ENCODE measurements at regions not wholly inside any gene's neighbourhood (a gene's known extent, or its start where the extent isn't known, plus 50 kb on each side); places are given as distances from the start of the nearest gene placed in this dataset.

DNA sequence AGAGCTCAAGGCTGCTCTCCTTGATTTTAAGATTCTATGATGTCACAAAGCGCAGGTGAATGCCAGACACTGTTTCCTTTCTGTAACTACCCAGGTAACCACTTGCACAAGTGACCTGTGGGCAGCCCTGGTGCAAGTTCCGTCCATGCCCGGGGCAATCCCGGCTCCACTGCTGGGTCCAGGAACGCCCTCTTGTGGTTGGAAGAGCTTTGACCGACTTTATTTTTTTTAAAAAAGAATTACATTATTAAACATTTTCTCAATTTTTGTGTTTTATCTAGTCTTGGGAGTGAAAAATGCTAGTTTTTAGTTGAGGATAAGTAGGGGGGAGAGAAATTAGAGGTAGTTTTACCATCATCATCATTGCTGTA is 695.2 kb downstream of the QKI start:
- TF ChIP-seq, protein P1, sequence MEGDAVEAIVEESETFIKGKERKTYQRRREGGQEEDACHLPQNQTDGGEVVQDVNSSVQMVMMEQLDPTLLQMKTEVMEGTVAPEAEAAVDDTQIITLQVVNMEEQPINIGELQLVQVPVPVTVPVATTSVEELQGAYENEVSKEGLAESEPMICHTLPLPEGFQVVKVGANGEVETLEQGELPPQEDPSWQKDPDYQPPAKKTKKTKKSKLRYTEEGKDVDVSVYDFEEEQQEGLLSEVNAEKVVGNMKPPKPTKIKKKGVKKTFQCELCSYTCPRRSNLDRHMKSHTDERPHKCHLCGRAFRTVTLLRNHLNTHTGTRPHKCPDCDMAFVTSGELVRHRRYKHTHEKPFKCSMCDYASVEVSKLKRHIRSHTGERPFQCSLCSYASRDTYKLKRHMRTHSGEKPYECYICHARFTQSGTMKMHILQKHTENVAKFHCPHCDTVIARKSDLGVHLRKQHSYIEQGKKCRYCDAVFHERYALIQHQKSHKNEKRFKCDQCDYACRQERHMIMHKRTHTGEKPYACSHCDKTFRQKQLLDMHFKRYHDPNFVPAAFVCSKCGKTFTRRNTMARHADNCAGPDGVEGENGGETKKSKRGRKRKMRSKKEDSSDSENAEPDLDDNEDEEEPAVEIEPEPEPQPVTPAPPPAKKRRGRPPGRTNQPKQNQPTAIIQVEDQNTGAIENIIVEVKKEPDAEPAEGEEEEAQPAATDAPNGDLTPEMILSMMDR (IDR thresholded peaks at IDR 0.05; ENCODE audit: poor library complexity) = peak; percentile 53
- no peak for TF ChIP-seq EZH2phosphoT487 (IDR thresholded peaks at IDR 0.05; ENCODE audit: low read depth, severe bottlenecking, unreplicated experiment)
